OCI-LY7 (cell line): ENCODE measurements at regions not wholly inside any gene's neighbourhood (a gene's known extent, or its start where the extent isn't known, plus 50 kb on each side); places are given as distances from the start of the nearest gene placed in this dataset.
"Not testable (repeated sequence)": the region's sequence is repeated elsewhere in the genome, so short reads cannot be mapped to it uniquely, and the experiment has no call there.

Experiments used
- BruUV-seq: library from RNA; stranded (reverse); fragments of 400-500 nt; replicated peaks from 2 replicates; lab custom pipeline; 2021; lab: Mats Ljungman, UMichigan
- CTCF ChIA-PET: fragments of 300-600 bp; sonication (Branson Sonifier 250); formaldehyde crosslinking; loops from one replicate; lab custom pipeline; 2022; ENCODE audit warnings: antibody characterized with exemption; ENCODE audit not compliant: unreplicated experiment; lab: Charles Lee
- POLR2A ChIA-PET: fragments of 300-600 bp; sonication (Branson Sonifier 250); formaldehyde crosslinking; loops from one replicate; lab custom pipeline; 2022; ENCODE audit warnings: antibody characterized with exemption; lab: Charles Lee
- DNase-seq: peaks from one replicate; pipeline ENCODE4 v3.0.0-alpha.2; 2015; ENCODE audit warnings: low spot score
- H2AFZ ChIP-seq: fragments of 200-600 bp; sonication (generic), shearing (Covaris generic); 2 replicates; pipeline ENCODE4 v1.6.1; 2014; ENCODE audit warnings: mild to moderate bottlenecking, antibody characterized with exemption, low read length, moderate library complexity
- H3K27ac ChIP-seq: fragments of 200-600 bp; sonication (generic); 2 replicates; pipeline ENCODE4 v1.5.1; 2014; ENCODE audit warnings: mixed run types, low read depth, mild to moderate bottlenecking, moderate library complexity, low read length, inconsistent platforms; ENCODE audit not compliant: poor library complexity, severe bottlenecking
- H3K36me3 ChIP-seq: fragments of 200-600 bp; sonication (generic); 2 replicates; pipeline ENCODE4 v1.6.1; 2014; ENCODE audit warnings: mild to moderate bottlenecking, antibody characterized with exemption, low read length, moderate library complexity, mixed read lengths; ENCODE audit not compliant: insufficient read depth
- H3K4me1 ChIP-seq: fragments of 200-600 bp; sonication (generic); 2 replicates; pipeline ENCODE4 v1.5.1; 2014; ENCODE audit warnings: mild to moderate bottlenecking, low read length; ENCODE audit not compliant: insufficient read depth, poor library complexity, severe bottlenecking
- H3K4me2 ChIP-seq: fragments of 200-600 bp; sonication (generic); 2 replicates; pipeline ENCODE4 v1.6.1; 2014; ENCODE audit warnings: mild to moderate bottlenecking, low read length
- H3K4me3 ChIP-seq: fragments of 200-600 bp; sonication (generic); 2 replicates; pipeline ENCODE4 v1.5.1; 2014; ENCODE audit warnings: mild to moderate bottlenecking, low read depth, low read length; ENCODE audit not compliant: poor library complexity, severe bottlenecking
- H3K79me2 ChIP-seq: fragments of 200-600 bp; sonication (generic); 2 replicates; pipeline ENCODE4 v1.6.1; 2016; ENCODE audit warnings: low read depth, mild to moderate bottlenecking, low read length, moderate library complexity, mixed read lengths; ENCODE audit not compliant: insufficient read depth
- H3K9me2 ChIP-seq: fragments of 200-600 bp; sonication (generic); 2 replicates; pipeline ENCODE4 v1.6.1; 2016; ENCODE audit warnings: mild to moderate bottlenecking, low read length, mixed read lengths; ENCODE audit not compliant: insufficient read depth
- H3K9me3 ChIP-seq: fragments of 200-600 bp; sonication (generic); 2 replicates; pipeline ENCODE4 v1.6.1; 2014; ENCODE audit warnings: mild to moderate bottlenecking, mixed run types, low read length, mixed read lengths
- H4K20me1 ChIP-seq: fragments of 200-600 bp; sonication (generic); 2 replicates; pipeline ENCODE4 v1.6.1; 2014; ENCODE audit warnings: mild to moderate bottlenecking, antibody characterized with exemption, low read length, moderate library complexity, mixed read lengths; ENCODE audit not compliant: insufficient read depth
- EZH2phosphoT487 ChIP-seq: fragments of 200-600 bp; sonication (generic); IDR thresholded peaks from 2 replicates; pipeline ENCODE4 v1.6.1; 2018; ENCODE audit warnings: low read depth, borderline replicate concordance, mild to moderate bottlenecking, mixed run types, antibody characterized with exemption, low read length, moderate library complexity, mixed read lengths
- intact Hi-C: fragments of 100-400 bp; cut with micrococcal nuclease; formaldehyde crosslinking; loops from one replicate; pipeline ENCODE4 v1.10.0; 2022; ENCODE audit not compliant: unreplicated experiment
- TF ChIP-seq, protein P1 (sequence below): fragments of 200-600 bp; sonication (generic); conservative IDR thresholded peaks from 2 replicates; pipeline ENCODE4 v1.5.1; 2014; ENCODE audit warnings: mild to moderate bottlenecking, antibody characterized with exemption, low read length, moderate library complexity, mixed read lengths

DNA sequence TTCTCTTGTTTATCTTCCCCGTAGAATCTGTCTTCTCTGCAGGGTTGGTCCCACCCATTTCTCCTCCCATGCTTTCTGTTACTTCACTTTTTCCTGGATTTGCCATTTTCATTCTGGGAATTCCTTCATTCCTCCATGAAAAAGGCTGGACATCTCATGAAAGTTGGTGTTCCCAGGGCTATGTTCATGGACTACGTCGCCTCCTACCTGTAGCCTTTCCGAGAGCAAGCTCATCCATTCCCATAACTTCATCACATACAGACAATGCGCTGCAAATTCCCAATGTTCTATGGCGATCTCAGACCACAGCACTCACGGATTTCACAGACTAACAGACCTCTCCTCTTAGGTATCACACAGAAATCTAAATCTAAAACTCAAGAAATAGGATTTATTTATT, 217.1 kb downstream of the EXOC5 start:
- no peaks in the 10 kb centered on the region for H3K79me2 ChIP-seq
- no peak overlapping the region for H3K4me2 ChIP-seq
- BruUV-seq, result no TSS peak
- H2AFZ ChIP-seq, result no peak overlapping the region
- no peaks in the 10 kb centered on the region for H3K9me3 ChIP-seq
- ChIA-PET CTCF (no interaction called here), POLR2A (no interaction called here)
- no peak for DNase-seq
- TF ChIP-seq EZH2phosphoT487, result no peak
- TF ChIP-seq, protein P1, sequence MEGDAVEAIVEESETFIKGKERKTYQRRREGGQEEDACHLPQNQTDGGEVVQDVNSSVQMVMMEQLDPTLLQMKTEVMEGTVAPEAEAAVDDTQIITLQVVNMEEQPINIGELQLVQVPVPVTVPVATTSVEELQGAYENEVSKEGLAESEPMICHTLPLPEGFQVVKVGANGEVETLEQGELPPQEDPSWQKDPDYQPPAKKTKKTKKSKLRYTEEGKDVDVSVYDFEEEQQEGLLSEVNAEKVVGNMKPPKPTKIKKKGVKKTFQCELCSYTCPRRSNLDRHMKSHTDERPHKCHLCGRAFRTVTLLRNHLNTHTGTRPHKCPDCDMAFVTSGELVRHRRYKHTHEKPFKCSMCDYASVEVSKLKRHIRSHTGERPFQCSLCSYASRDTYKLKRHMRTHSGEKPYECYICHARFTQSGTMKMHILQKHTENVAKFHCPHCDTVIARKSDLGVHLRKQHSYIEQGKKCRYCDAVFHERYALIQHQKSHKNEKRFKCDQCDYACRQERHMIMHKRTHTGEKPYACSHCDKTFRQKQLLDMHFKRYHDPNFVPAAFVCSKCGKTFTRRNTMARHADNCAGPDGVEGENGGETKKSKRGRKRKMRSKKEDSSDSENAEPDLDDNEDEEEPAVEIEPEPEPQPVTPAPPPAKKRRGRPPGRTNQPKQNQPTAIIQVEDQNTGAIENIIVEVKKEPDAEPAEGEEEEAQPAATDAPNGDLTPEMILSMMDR, result no peak
- no peak overlapping the region for H3K27ac ChIP-seq
- intact Hi-C loops, result no loop called here
- no peaks in the 10 kb centered on the region for H4K20me1 ChIP-seq
- no peaks in the 10 kb centered on the region for H3K4me1 ChIP-seq
- no peaks in the 10 kb centered on the region for H3K9me2 ChIP-seq
- no peaks in the 10 kb centered on the region for H3K36me3 ChIP-seq
- H3K4me3 ChIP-seq, result no peak overlapping the region

DNA sequence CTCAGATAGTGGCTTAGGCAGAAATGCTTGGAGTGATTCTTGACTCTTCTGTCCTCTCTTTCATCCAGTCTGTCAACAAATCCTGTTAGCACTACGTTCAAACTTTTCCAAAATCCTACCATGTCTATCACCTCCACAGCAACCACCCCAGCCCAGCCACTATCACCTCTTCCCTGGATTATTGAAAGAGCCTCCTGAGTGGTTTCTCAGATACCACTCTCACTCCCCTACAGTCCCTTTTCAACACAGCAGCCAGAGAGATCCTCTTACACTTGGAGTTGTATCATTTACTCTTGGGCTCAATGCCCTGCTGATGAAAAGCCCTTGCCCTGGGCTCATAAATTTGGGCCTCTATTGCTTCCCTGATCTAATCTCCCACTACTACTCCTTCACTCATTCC, 218.9 kb downstream of the EXOC5 start:
- H3K4me3 ChIP-seq, result no peak overlapping the region
- no peaks in the 10 kb centered on the region for H3K9me2 ChIP-seq
- H4K20me1 ChIP-seq, result no peaks in the 10 kb centered on the region
- intact Hi-C loops, result no loop called here
- TF ChIP-seq, protein P1, result no peak
- no peak for TF ChIP-seq EZH2phosphoT487
- H3K27ac ChIP-seq, result no peak overlapping the region
- no peaks in the 10 kb centered on the region for H3K4me1 ChIP-seq
- DNase-seq, result no peak
- H2AFZ ChIP-seq, result no peak overlapping the region
- ChIA-PET CTCF (no interaction called here), POLR2A (no interaction called here)
- no peaks in the 10 kb centered on the region for H3K36me3 ChIP-seq
- no peaks in the 10 kb centered on the region for H3K79me2 ChIP-seq
- BruUV-seq, result no TSS peak
- H3K4me2 ChIP-seq, result no peak overlapping the region
- H3K9me3 ChIP-seq, result no peaks in the 10 kb centered on the region

DNA sequence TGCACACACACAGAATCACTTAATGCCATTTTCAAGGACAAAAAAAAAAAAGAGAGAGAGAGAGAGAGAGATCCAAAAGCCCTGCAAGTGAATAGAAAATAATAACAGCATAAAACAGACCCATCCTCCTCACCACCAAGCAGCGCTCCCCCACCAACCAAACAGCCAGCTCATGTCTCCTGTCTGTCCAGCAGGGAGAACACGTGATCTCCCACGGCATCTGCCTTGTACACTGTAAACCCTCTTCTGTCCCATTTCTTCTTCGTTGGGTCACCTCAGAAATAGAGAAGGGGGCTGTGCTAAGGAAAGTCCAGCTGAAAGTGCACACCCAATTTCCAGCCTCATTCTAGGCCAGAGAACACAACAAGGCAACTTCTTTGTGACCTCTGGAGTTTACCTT, 222.5 kb downstream of the EXOC5 start:
- Histone ChIP-seq H3K4me2 (no peak overlapping the region), H2AFZ (no peak overlapping the region), H3K36me3 (no peaks in the 10 kb centered on the region), H4K20me1 (no peaks in the 10 kb centered on the region), H3K27ac (no peak overlapping the region), H3K9me2 (no peaks in the 10 kb centered on the region), H3K4me3 (no peak overlapping the region), H3K79me2 (no peaks in the 10 kb centered on the region), H3K9me3 (no peaks in the 10 kb centered on the region), H3K4me1 (no peaks in the 10 kb centered on the region)
- ChIA-PET POLR2A (no interaction called here), CTCF (no interaction called here)
- DNase-seq, result no peak
- intact Hi-C loops, result no loop called here
- no TSS peak for BruUV-seq
- TF ChIP-seq EZH2phosphoT487, result no peak
- TF ChIP-seq, protein P1, result no peak

DNA sequence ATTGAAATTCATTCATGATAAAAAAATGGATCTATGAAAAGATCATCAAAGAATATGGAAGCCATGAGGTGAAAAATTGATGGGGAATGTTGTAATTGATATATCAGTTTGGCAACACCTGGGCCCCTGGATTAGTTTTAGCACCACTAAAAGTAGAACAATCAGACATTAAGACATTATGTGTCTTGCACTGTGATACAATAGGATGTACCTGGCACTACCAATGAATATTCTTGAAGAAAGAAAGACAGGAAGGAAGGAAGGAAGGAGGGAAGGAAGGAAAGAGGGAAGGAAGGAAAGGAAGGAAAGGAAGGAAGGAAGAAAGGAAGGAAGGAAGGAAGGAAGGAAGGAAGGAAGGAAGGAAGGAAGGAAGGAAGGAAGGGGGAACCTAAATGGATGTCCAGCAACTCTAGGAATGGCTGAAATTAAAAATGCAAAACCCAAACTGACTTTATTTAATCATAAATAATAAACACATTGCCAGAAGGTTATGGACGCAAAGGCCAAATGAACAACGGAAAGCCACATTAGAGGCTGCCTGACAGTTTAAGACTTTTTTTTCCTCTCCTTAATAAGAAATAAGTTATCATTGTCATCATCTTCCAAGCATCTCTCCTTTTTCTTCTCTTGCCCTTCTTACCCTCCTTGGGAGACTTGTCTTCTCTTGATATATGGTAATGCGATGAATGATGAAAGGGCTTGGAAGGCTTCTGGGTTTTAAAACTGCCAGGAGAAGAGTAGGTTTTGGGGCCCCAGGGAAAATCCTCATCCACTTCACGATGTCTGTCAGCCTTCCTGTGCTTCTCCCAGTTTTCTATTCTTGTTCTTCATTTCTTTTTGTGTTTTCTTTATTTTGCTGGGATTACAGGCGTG, 224.4 kb downstream of the EXOC5 start:
- H3K4me2 ChIP-seq, H3K9me3 ChIP-seq, CTCF ChIA-PET, DNase-seq, H4K20me1 ChIP-seq, H3K36me3 ChIP-seq, H3K9me2 ChIP-seq, H2AFZ ChIP-seq, H3K4me1 ChIP-seq, H3K27ac ChIP-seq, H3K79me2 ChIP-seq, intact Hi-C loops, BruUV-seq, H3K4me3 ChIP-seq: not testable (repeated sequence)
- POLR2A ChIA-PET, result interaction anchor here (0.5 kb wide), 1 partner anchor 521 kb away, joined by 3 read pairs; no protein-coding TSS in a partner anchor
